ENCODE measurements at regions not wholly inside any gene's neighbourhood (a gene's known extent, or its start where the extent isn't known, plus 50 kb on each side); places are given as distances from the start of the nearest gene placed in this dataset.

- TF ChIP-seq POLR2AphosphoS5 (IDR thresholded peaks at IDR 0.05), result no peak
- TF ChIP-seq CTCF (IDR thresholded peaks at IDR 0.05), result no peak
- no peak for TF ChIP-seq EP300 (IDR thresholded peaks at IDR 0.05)
- Histone ChIP-seq H3K27ac (no peak overlapping the region), H3K4me3 (no peak overlapping the region), H3K4me1 (no peaks in the 10 kb centered on the region), H3K27me3 (no peaks in the 10 kb centered on the region), H3K36me3 (no peaks in the 10 kb centered on the region), H3K9me3 (no peaks in the 10 kb centered on the region)
- intact Hi-C loops (cut with DNase I), result no loop called here
- DNase-seq, result no peak
- 67 to 74% methylated on average over 9 of the region's 9 CpGs for WGBS, 2 donors
These were observed 209.4 kb upstream of the TLE4 start for GRCh38 chr9:79362100-79363081.

GRCh38 chr9:79369676-79370075 lies 202.1 kb upstream of the TLE4 start:
- Histone ChIP-seq H3K36me3 (no peaks in the 10 kb centered on the region), H3K4me3 (no peak overlapping the region), H3K9me3 (no peaks in the 10 kb centered on the region), H3K27me3 (no peaks in the 10 kb centered on the region), H3K27ac (no peak overlapping the region), H3K4me1 (no peaks in the 10 kb centered on the region)
- intact Hi-C loops (cut with DNase I), result no loop called here
- no peak for TF ChIP-seq CTCF (IDR thresholded peaks at IDR 0.05)
- no peak for TF ChIP-seq POLR2AphosphoS5 (IDR thresholded peaks at IDR 0.05)
- no peak for TF ChIP-seq EP300 (IDR thresholded peaks at IDR 0.05)
- no peak for TF ChIP-seq POLR2A (IDR thresholded peaks at IDR 0.05)
- no peak for DNase-seq
- 95% methylated on average over 6 of the region's 6 CpGs for WGBS, 2 donors

- intact Hi-C loops (cut with DNase I), result no loop called here
These were observed 200.5 kb upstream of the TLE4 start for GRCh38 chr9:79371301-79371700.

GRCh38 chr9:79371948-79372555 lies 199.7 kb upstream of the TLE4 start:
- intact Hi-C loops (cut with DNase I), result no loop called here
- Histone ChIP-seq H3K27ac (no peak overlapping the region), H3K9me3 (no peaks in the 10 kb centered on the region), H3K4me3 (no peak overlapping the region), H3K27me3 (no peaks in the 10 kb centered on the region), H3K36me3 (no peaks in the 10 kb centered on the region), H3K4me1 (no peaks in the 10 kb centered on the region)
- 84 to 96% methylated on average over 1 of the region's 1 CpG for WGBS, 2 donors
- TF ChIP-seq CTCF (IDR thresholded peaks at IDR 0.05) (no peak), EP300 (IDR thresholded peaks at IDR 0.05) (no peak)
- no peak for DNase-seq

More at GRCh38 chr9:79371301-79371700, 200.5 kb upstream of the TLE4 start:
- no peak for DNase-seq
- Histone ChIP-seq H3K36me3 (no peaks in the 10 kb centered on the region), H3K4me1 (no peaks in the 10 kb centered on the region), H3K27me3 (no peaks in the 10 kb centered on the region), H3K27ac (no peak overlapping the region), H3K9me3 (no peaks in the 10 kb centered on the region), H3K4me3 (no peak overlapping the region)
- WGBS, 2 donors, result 80 to 81% methylated on average over 2 of the region's 2 CpGs
- TF ChIP-seq EP300 (IDR thresholded peaks at IDR 0.05), result no peak
- no peak for TF ChIP-seq POLR2AphosphoS5 (IDR thresholded peaks at IDR 0.05)
- no peak for TF ChIP-seq POLR2A (IDR thresholded peaks at IDR 0.05)
- no peak for TF ChIP-seq CTCF (IDR thresholded peaks at IDR 0.05)
